Stimulated activated CD8-positive, alpha-beta memory T cell treated with anti-CD3 and anti-CD28 coated beads, Interleukin-4, amount 100 ng/mL, for 24 hours (primary cell): ENCODE measurements at regions not wholly inside any gene's neighbourhood (a gene's known extent, or its start where the extent isn't known, plus 50 kb on each side); places are given as distances from the start of the nearest gene placed in this dataset.

Experiments
- DNase-seq: peaks from one replicate; pipeline ENCODE4 v3.0.0-alpha.2; 2020; ENCODE audit warnings: low read depth

DNA sequence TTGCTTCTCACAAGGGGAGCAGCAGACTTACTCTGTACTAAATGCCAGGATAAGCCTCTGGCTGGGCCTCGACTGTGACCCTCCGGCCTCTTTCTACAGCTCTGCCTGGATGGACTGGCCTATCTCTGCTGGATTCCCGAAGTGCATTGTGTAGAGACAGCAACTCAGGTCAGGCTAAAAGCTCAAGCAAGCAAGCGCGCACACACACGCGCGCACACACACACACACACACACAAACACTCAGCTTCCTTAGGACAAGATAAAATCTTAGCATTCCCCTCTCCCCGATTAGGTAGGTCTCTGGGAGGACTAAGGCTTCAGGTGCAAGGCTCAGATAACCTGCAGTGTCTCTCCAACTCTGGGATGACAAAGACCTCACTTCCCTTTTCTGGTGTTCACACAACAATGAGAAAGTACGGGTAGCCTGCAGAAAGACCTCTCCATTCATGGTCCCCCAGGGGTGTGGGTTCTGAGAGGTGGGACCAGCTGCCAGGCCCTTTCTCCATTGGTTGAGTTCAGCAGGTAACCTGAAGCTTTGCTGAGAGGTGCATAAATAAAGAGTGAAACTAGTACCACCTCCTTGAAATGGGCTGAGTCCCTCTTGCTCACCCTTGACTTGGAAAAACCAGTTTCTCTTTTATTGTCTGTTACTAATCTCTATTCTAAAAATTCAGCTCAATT lies 155.1 kb upstream of the CAMK1G start:
- DNase-seq = no peak

DNA sequence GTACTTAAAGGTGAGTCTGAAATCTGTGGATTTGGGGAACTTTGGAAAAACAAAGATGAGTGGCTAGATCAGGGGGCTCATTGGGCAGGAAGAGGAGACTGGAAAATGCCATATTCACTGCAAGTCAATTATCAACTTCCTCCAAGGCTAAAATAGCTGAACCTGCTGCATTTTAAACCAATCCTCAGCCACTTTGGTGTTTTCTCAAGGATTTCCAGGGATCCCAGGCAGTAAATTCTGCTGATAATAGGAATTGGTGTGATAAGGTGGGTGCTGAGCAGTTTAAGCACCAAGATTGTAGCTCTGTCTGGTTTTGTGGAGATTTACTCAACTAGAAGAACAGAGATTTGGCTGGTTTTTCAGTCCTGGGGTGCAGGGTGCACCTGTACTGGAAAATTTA lies 153.9 kb upstream of the CAMK1G start:
- no peak for DNase-seq

DNA sequence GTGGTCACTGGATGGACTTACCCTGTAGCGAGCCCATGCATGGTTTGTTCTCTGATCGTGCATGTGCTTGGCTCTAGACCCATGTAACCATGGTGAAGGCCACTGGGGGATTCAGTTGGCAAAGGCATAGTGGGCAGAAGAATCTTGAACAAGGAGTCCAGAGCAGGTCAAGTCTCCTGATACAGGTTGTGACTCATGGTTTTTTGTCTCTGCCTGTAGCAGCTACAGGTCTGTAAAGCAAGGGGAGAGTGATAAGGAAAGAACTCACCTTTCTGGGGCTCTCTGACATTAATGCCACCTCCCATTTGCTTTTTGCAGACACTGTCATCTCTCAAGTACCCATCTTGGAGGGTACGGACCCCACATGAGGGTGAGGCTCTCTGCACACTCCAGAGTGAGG lies 153.4 kb upstream of the CAMK1G start:
- DNase-seq = no peak

DNA sequence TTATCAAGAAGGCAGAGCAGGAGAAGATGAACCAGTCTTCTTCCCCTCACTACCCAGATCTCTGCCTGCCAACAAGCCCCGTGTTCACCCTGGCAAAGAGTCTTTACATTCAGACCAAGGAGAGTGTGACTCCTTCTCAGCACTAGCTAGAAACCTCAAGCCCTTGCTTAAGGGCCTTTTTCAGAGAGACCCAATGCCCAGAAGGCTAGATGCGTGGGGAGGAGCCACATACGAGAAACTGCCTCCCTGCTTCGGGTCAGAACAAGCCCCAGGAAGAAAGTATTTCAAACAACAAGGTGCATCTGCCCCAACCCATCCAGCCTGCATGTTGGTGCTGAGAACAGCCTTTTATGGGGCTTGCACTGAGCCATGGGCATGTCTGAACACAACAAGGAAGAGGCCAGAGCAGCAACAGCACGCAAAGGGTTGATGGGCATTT lies 152.7 kb upstream of the CAMK1G start:
- no peak for DNase-seq

DNA sequence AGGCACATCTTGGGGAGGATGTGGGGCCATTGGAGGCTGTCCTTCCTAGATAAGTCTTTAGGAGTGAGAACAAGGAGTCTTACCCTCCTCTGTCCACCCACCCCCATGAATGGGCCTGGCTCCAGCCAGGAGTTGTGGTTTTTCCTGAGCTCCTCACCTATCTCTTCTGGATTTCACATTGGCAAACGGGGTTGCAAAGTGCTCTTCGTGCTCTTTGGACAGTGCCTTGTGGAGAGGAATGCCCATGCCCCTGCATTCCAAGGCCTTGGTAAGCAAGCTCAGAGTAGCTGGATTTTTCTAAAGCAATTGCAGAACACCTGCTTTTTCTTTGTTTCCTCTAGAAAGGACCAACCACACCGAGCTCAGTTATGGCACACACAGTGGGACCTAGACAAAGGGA lies 152.1 kb upstream of the CAMK1G start:
- no peak for DNase-seq

DNA sequence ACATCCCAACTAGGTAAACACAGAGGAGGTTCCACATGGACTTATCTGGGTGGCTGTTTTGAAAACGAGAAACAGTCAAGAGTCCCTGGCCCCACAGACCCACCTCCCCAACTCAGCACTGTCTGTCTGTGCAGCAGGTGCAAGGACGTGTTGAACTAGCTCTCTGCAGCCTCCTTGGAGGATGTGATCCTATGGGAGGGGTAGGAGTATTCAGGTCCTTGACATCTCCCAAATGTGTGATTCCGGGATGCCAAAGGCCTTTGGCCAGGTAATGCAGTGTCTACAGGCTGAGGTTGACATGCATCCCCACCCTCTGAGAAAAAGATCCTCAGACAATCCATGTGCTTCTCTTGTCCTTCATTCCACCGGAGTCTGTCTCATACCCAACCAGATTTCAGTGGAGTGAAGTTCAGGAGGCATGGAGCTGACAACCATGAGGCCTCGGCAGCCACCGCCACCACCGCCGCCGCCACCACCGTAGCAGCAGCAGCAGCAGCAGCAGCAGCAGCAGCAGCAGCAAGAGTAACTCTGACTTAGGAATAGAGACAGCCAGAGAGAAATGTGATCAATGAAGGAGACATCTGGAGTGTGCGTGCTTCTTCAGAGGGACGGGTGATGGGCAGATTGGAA lies 151.6 kb upstream of the CAMK1G start:
- DNase-seq = no peak

DNA sequence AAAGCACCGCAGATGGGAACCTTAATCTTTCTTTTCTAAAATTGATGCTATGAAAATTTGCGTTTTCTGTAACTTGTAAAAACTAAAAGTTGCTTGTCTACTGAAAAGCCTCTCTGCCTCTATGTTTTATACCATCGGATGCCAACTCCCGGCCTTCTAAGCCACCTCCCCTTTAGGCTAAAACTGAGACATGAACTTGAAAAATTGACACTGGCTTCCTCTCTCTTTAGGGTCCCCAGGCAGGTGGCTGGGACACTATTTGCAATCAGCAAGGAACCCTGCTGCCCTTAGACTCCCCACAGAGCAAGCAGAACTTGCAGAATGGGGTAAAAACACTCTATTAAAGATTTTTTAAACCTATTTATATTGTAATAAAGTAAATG lies 151.1 kb upstream of the CAMK1G start:
- no peak for DNase-seq

DNA sequence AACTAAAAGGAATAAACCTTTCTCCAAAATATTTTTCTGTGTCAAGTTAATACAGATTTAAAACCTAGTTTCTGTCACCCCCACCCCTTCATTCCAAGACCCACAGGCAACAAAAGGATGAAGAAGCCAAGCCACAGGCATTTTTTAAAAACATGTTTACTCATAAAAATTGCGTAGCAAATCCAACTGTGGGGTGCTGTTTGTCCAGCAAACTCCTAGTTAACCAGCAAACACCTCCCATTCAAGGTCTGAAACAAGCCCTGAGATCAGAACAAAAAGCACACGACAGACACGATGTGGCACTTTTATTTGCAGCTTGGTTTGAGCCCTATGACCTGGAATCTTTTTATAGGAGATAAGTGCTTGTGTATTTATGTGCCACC lies 149.9 kb upstream of the CAMK1G start:
- DNase-seq = no peak

DNA sequence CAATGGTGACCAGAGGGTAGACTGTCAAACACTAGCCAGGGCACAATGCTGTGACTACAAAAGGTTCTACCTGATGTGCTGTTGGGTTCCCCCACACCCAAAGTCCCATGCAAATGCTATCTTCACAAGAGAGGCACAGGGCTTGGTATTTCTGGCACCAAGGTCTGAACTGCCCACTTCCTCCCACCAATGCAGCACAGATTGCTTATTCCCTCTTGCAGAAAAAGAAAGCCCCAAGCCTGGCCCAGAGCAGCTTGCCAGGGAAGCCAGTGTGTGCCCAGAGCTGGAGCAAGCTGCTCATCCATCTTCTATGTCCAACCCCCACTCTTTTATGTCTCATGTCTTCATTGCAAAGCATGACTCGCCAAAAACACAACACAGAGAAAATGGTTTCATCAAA lies 149.4 kb upstream of the CAMK1G start:
- no peak for DNase-seq

DNA sequence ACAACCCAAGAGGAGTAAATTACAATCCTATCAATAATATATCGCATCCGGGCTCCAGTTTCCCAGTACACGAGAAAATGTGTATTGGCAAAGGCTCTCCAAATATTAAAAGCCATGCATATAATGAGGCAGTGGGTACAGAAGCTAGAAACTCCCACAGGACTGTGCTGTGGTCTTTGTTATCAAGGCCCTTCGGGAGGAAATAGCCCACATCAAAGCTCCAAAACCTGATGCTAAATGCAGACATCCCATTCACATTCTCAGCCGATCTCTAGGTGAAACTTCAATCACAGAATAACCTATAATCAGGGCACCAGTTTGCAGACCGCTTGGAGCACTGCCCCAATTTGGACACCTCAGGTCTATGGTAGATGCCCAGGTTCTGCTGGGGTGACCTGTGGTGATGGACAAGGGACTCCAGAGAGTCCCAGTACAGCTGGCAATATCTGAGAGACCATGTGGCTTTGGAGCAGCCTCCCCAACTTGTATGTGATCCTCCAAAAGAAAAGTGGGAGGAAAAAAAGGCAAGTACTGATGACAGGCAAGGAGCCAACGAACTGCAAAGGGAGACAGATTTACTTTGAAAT lies 148.8 kb upstream of the CAMK1G start:
- no peak for DNase-seq

DNA sequence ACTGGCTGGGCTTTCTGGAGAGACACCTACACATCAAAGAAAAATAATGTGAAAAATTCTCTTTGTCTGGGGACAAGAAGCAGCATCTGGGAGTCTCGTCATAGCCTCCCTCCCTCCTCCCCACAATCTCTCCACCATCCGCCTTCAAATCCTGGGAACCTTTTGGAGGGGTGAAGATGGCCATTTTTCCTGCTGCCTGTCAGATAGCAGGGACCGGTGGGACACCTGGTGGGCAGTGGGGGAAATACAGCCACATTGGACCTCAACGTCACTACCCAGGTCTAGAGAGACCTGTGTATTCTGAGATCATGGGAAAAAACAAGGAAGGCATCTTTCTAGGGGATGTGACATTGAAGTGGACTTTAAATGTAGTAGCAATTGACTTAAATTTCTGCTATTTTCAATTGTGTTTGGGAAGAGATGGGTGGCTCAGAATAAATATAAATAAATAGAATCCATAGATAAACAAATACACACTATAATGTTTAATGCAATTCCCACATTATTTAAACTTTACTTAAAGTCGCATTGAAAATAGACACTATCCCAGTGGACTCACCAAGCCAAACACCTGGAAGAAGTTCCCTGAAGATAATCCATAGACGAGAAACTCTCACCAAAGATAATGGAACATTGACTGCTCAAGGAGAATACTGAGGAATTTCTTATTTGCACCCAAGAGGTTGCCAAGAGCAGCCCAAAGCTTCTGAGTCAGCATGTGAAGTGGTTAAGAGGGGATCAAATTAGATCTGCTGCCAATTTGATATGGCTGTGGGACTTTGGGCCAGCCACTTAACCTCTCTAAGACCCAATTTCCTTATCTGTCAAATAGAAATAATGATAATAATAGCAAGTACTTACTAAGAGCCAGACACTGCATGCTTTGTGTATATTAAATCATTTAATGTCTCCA lies 147.6 kb upstream of the CAMK1G start:
- DNase-seq = peak; percentile 4

DNA sequence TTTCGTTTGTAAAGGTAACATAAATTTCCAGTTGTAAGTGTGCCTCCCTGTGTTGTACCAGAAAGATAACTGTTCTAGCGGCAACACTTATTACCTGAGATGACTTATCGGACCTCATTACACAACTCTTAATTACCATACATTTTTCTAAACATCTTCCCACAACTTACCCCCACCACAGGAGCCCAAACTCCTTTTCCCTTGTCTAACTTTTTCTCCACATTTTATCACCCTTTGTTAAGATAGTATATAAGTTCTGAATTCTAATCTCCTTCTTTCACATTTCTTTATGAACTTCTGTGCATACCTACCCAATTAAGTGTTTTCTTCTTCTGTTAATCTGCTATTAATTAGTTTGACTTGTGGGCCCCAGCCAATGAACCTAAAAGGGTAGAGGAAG lies 143.7 kb upstream of the CAMK1G start:
- no peak for DNase-seq

DNA sequence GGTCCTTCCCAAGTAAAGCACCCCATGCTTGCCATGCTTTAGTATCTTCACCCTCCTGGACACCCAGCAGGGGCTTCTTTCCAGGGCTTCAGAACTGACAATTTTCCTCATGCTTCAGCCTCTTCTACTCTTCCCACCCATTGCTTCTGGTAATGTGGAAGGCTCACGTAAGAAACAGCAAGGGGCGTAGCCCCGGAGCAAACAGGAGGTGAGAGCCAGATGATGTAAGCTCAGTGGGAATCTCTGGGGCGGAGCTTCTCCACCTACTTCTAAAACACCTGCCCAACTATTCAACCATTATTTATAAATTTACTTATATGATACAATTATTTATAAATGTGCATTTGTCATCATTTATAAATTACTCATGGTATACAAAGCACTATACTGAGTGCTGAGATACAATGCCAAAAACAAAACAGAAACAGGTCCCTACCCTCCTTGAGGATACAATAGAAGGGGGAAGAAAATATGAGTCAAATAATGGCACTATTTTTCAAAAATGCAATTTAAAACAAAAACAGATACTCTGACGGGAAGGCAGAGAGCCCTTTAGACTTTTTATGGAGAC lies 140.1 kb upstream of the CAMK1G start:
- DNase-seq = no peak

DNA sequence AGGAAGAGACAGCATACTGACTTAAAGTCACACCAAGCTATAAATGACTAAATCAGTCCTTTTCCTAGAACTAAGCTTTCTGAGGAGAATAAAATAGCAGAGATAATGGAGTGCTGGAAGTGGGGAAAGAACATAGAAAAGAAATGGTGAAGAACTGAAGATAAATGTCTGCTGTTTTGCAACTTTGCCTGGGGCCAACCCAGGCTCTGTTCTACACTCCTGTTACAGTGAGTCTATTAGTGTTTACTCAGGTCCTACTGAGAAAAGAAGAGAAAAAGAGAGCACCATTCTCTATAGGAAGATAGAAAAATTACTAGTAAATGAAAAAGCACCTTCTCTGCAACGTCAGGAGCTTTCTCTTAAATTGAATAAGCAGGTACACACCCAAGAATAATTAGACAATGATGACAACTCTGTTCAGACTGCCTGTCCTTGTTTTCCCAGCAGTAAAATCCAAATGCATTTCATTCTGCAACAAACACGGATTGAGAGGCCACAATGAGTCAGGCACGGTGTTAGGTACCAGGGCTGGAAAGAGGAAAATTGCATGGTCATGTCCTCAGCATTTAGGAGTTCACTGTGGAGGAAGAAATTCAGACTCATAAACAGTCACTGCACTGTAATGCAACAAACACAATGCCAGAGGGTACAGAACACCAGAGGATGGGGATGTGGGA lies 139.4 kb upstream of the CAMK1G start:
- DNase-seq = no peak

DNA sequence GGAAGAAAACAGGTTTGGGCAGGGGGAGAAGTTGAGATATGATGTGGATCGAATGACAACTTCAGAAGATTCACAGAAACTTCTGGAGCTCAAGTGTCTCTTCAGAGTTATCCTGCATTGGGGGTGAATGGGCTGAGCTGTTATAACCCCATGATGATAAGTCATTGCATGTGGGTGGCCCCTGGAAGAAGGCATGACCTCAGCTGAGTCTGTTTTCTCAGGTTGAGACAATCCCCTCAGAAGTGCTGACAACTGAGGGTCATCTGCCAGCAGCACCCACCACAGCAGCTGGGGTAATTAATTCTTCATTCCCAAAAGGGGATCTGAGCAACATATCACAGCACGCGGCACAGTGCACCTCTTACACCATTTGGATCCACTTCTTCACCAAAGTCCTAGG lies 138.6 kb upstream of the CAMK1G start:
- DNase-seq = no peak

DNA sequence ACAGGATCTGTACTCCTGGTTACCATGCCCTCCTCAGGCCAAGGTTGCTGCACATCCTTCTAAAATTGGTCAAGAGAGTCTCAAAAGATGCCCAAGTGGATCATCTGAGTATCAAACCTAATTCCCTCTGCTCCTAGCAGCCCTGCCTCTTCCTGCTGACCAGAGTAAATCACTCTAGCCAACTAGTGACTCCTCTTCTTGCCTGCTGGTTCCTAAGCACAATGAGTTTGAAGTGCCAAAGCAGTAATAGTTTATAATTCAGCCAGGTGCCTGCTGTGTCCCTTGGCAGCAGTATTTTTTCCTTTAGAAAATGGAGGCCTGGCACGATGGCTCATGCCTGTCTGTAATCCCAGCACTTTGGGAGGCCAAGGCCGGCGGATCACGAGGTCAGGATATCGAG lies 137.9 kb upstream of the CAMK1G start:
- no peak for DNase-seq

DNA sequence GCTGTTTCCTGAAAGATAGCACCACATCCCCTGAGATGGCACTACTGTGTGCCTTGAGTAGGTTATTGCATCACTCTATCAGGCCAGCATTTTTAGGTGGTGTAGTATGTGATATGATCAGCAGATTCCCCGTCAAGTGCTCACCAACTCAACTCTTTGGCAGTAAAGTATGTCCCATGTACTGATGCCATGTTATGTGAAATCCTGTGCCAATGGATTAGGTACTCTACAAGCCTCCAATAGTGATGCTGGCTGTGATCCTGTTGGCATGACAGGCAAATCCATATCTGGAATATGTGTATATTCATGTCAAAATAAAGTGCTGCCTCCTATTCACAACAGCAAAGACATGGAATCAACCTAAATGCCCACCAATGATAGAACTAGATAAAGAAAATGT lies 137.2 kb upstream of the CAMK1G start:
- DNase-seq = no peak

DNA sequence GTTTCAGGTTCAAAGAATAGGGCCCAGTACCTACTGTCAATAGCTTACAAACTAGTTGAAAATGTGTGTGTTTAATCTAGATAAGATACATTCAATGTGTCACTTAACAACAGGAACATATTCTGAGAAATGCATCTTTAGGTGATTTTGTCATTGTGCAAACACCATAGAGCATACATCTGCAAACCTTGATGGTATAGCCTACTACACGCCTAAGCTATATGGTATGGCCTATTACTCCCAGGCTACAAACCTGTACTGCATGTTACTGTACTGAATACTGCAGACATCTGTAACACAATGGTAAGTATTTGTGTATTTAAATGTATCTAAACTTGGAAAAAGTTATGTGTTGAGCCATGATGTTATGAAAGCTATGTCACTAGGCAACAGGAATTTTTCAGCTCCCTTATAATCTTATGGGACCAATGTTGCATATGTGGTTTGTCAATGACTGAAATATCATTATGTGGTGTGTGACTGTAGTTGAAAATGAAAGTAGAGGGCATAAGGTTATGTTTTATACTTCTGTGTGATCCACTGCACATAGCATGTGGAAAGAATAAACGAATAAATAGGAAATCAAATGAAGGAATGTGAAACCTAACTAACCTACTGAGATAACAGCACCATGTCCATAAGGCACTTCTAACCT lies 129.0 kb upstream of the CAMK1G start:
- no peak for DNase-seq

DNA sequence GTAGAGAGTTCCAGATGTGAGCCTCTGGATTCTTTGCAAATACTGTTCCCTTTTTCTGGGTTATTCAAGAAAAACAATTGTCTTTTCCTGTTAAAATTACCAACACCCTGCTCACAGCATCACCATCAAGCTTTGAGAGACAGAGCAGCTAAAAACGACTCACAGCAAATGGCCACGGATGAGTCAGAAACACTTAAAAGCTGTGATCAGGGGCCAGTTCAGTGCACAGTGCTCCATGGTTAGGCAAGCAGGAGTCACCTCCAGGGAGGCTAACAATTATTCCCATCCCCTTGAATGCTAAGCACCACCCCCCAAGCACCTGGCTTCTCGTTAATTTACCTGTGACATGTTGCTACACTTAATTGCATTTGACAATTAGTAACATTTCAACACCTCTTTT lies 128.4 kb upstream of the CAMK1G start:
- no peak for DNase-seq

DNA sequence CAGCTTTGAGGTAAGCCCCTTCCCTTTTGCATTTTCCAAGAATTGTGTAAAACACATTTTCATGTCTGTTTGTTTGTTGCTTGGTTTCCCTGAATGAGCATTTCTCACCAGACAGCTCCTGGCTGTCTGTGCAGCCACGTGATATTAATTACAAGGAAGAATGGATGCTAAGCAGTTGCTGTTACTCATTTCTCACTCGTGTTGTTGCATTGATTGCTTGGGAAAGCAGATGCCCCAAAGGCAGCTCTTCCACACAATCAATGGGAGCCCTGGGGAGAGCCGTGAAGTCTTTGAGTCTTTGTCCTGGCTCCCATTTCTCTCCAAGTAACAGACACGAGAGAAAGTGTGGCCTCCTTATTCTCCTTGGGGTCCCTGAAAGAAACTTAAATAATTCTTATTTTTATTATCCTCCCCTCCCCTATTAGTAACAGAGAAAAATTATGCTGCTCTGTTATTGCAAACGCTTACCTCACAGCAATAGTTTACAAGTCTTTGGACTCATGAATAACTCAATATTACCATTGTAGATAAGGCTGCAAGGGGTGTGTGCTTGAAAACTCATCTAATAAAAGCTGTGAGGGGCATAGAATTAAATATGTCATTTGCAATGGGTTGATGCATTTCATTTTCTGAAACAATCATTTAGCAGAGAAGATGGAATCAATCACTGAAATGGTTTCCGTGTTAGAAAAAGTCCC lies 127.7 kb upstream of the CAMK1G start:
- DNase-seq = no peak

DNA sequence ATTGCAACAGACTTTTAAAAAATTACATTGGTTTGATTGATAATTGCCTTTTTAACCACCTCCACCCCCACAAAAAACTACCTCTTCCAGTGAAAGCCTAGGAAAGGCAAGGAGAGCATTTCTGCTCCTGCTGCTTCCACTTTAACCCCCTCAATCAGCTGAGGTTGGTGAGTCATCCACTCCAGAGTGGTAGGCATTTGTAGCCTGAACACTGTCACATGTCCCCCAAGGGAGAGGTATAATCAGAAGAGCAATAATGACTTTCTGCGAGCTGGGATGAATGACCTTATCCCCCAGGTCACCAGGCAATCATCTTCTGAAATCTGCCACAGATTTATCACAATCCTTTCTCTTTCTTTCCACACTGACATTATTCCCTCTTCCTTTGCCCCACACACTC lies 126.6 kb upstream of the CAMK1G start:
- DNase-seq = no peak
